GM19035 (cell line): ENCODE measurements at regions not wholly inside any gene's neighbourhood (a gene's known extent, or its start where the extent isn't known, plus 50 kb on each side); places are given as distances from the start of the nearest gene placed in this dataset.
A peak's percentile ranks its signal among the peaks of the same experiment; 100 is the strongest.
"Not testable (repeated sequence)": the region's sequence is repeated elsewhere in the genome, so short reads cannot be mapped to it uniquely, and the experiment has no call there.

ENCODE experiments used
- ATAC-seq: cut with Tn5 transposase; IDR thresholded peaks from one replicate; pipeline ENCODE4 v1.9.1; 2021; ENCODE audit not compliant: unreplicated experiment

DNA sequence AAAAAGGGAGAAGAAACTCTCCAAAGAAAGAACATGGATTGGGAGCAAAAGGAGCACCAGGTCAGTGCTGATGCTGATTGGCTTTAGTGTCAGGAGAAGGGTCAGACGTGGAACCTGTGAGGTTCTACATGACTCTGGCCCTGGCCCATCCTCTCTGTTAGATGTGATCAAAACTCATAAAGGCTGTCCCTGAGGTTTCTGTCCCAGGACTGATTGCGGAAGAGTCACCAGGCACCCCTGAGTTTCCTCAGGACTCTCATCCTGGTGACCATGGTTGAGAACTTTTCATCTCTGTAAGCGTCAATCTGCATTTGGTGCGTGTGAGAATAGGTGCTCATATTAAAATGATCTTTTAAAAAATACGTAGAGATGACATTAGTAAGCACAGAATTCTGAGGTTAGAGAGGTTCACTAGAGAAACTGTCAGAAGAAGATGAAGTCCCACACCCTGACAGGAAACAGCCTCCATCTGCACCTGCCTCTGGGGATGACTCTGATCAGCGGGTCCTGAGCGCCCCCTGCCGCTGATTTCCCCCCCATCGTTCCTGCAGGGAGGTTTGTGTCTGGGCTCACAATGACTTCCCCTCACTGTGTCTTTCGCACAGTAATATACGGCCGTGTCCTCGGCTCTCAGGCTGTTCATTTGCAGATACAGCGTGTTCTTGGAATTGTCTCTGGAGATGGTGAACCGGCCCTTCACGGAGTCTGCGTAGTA is 741.8 kb downstream of the TMEM121 start:
- ATAC-seq = no peak

DNA sequence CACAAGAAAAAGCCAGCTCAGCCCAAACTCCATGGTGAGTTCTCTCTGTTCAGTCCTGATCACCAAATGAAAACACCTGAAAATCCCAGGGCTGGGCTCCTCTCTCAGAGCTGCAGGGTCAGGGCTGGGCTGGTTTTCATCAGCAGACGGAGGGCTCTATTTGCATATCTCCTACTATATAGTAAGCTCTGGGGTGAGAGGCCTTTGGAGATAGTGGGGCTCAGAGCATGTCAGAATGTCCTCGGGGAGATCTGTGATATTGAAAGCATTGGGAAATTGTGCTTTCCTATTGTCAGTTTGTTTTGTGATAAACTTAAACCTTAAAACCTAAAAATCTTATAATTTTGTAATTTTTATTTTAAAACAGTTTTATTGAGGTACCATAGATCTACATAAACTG is 742.6 kb downstream of the TMEM121 start:
- no peak for ATAC-seq

DNA sequence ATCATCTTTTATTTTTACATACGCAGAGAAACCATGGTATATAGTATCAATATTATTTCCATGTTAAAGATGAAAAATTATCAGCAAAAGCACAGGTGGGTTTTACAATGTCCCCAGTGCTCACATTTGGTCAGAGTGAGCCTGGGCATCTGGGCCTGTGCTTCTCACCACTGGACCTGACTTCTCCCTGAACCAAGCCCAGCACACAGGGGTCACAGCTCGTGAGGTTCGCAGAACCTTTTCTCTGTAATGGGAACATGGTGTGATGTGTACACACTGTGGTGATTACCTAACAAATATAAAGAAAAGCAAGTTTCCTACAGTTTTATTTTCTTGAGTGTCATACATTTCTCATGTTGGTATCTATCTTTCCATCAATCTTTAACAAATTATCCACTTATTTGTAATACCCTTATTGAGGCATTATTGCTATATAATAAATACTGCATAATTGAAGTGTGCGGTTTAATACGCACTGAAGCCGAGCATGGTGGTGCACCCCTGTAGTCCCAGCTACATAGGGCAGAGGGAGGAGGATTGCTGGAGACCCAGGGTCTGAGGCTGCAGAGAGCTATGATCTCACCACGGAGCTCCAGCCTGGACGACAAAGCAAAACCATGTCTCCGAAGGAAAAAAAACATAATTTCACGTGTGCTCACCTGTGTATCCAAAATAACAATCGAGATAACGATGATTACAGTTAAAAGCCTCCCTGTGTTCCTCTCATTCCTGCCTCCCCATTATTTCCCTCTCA is 743.2 kb downstream of the TMEM121 start:
- ATAC-seq = no peak

DNA sequence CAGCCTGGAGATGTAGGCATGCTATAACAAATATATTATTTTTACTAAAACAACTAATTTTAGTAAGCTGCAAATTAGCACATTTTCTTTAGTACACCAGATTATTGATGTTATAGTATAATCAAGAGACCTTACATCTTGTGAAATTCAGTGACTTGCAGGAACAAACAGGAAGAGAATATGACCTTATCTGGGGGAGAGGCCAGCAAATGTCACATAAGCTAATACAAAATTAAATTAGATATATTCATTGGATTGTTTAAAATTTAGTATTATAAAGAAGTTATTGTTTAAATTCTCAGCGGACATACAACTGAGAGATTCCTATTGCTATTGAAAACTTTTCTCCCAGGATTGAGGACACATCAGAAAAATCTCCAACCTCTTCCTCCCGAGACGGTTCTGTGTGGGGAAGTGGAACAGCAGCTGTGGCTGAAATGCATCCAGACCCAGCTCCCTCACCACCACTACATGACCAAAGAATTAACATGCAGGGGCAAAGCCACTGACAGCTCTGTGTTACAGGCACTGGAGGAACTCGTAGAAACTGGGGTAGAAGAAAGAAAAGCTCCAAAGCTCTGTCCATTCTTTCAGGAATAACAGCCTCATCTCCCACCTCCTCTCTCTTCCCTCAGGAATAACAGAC is 744.2 kb downstream of the TMEM121 start:
- not testable (repeated sequence) for ATAC-seq

DNA sequence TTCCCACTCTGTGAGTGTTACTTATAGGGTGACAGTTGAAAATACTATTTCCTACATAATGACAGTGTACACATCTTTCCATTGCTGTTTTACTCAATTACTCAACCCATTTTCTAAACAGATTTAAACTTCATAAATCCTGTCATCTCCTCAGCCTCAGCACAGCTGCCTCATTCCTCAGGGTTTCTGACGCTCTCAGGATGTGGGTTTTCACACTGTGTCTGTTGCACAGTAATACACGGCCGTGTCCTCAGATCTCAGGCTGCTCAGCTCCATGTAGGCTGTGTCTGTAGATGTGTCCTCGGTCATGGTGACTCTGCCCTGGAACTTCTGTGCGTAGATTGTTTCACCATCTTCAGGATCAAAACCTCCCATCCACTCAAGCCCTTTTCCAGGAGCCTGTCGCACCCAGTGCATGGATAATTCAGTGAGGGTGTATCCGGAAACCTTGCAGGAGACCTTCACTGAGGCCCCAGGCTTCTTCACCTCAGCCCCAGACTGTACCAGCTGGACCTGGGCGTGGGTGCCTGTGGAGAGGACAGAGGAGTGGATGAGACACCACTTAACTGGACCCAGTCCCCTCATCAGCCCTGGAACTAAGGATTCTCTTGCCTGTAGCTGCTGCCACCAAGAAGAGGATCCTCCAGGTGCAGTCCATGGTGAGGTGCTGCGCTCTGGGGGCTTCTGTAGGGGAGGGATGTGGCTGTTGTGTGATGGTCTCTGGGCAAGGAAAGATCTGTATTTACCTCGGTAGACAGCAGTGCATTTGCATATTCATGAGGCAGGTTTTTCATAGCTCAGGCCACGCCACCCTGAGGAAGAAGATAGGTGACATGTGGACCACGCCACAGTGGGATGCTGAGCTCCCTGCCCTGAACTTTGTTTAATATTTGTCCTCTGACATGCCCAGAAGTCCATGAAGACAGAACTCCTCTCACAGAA is 750.2 kb downstream of the TMEM121 start:
- ATAC-seq = no peak

DNA sequence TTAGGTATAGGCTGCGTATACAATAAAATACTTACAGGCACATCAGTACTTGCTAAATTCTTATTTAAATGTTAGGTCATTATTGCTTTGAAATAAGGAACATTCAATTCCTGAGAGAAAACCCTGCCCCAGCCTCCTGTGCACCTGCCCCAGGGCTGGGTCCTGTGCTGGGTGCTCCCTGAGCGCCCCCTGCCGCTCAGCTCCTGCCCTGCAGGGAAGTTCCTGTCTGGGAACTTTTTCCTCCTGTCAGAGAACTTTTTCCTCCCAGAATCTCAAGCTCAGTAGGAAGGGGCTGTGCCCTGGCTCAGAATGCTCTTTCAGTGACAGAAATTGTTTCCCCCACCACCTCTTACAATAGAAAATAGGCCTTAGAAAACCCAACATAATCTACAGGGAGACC is 751.1 kb downstream of the TMEM121 start:
- ATAC-seq = no peak

DNA sequence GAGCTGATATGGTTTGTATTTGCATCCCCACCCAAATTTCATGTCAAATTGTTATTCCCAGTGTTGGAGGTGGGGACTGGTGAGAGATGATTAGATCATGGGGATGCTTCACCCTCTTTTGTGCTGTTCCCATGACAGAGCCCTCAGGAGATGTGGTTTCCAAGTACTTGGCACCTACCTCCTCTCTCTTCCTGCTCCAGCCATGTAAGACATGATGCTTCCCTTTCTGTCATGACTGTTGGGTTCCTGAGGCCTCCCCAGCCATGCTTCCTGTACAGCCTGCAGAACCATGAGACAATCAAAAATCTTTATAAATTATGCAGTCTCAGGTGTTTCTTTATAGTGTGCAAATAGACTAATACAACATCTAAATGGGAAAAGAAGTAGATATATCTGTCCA is 754.5 kb downstream of the TMEM121 start:
- ATAC-seq = no peak

DNA sequence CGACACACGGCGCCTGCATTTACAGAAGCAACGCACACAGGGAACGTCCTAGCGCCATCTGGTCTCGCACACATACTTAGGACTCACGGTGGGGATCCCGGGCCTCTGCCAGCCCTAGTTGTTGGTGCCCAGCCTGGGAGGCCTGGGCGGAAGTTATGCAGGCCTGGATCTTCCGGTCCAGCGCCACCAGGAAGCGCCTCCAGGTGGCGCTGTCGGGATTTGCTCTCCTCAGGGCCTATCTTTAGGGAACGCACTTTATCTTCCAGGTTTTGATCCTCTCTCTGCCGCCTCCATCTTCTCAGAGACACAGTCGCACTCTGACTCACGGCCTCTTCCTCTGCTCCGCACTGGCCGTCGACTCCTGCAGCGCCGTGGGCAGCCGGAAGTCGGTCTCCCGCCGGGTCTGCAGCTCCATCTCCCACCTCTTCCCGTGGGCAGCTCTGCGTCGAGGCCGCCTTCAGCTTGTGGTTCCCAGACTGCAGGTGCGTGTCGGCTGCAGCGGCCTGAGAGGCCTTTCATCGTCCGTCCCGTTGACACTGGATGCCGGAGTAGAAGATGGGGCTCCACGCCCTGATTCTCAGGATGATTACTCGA is 760.4 kb downstream of the TMEM121 start:
- no peak for ATAC-seq

DNA sequence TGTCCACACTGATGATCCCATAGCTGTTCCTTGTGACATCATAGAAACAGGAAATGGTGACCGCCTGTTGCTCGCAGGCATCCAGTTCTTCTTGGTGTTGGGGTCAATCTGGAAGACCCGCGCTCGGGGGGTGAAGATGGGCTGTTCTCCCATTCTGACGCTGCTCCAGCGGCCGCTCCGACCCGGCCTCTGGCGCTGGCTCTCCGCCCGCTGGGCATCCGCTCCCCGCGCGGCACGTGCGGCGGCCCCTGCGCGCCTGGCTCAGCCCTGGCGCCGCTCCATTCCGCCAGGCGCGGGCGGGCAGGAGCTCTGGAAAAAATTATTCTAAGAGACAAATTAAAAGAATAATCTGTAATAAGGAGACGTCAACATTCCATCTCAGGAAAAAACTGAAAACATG is 761.1 kb downstream of the TMEM121 start:
- no peak for ATAC-seq

DNA sequence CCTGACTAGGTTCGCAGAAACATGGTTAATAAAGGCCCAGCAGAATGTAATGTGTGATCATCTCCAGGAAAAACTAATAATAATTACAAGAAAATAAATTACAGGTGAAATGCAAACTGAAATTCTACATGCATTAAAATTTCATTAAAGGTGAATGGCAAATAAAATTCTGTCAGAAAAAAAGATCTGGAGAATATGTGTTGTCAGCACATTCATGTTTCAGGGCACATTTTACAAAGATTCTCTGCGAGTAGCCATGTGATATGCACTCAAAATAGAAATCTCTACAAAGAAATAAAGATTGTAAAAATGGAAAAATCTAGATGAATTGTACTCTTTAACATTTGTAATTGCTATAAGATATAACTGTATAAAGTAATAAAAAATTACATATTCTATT is 765.2 kb downstream of the TMEM121 start:
- ATAC-seq = no peak

DNA sequence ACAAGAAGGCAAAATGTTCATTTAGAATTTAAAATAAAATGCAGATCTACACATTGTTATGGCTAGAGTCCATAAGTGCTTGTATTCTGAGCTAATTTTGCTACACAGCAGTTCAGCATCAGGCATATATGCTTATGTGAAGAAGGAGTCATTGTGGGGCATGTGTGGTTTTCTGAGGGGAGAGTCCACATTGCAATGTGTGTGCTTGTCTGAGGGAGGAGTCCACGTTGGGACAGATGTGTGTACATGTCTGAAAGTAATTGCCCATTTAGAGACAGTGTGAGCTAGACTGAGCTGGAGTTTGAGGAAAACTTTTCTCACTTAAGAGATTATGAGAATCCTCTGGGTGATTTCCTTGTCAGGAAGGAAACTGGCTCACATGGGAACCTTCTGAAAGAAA is 767.9 kb downstream of the TMEM121 start:
- no peak for ATAC-seq

DNA sequence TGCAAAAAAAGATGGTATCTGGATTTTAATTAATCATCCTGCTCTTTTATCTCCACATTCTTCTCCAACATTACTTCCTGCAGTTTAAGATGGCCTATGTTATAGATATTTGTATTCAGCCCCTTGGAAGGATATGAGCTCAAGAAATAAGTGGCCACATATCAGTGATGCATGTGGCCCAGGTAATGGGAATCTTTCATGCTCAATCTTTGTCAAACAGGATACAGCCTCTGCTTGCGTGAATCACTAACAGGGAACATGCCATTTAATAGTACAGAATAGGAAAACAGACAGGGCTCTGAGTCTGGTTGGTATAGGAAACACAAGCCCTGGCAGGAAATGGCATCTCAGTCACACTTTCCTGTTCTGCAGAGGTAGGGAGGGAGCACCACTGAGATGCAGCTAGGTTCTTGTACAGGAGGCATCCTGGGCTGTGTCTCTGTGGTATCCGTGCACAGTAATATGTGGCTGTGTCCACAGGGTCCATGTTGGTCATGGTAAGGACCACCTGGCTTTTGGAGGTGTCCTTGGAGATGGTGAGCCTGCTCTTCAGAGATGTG is 774.6 kb downstream of the TMEM121 start:
- ATAC-seq = not testable (repeated sequence)

DNA sequence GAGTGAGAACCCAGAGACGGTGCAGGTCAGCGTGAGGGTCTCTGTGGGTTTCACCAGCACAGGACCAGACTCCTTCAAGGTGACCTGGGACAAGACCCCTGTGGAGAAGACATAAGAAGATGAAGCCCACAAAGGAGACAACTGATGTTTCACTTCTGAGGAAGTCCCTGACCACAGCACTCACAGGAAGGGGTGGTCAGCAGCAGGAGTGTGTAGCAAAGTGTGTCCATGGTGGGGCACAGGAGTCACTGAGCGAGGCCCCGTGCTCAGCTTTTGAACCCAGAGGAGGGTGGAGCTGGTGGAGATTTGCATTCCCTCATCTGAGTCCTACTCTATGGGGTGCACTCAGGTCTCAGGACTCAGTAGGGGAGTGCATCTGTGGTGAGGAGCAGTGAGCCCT is 775.2 kb downstream of the TMEM121 start:
- ATAC-seq = not testable (repeated sequence)

DNA sequence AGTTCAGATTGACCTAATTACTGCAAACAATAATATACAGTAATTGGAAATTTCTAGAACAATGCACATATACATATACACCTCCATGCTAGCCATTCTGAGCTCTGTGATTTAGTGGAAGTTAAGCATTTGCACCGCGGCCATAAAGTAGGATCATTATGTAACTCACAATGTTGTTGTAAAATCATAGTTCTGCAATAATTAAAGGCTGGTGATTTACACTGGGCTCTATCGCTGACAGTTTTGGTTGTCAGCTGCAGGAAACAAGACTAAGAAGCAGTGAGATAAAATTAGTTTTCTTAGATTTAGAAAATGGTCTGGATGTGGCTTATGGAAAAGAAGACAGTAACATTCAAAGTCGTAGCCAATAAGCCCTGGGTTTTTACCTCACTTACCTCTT is 776.3 kb downstream of the TMEM121 start:
- no peak for ATAC-seq

DNA sequence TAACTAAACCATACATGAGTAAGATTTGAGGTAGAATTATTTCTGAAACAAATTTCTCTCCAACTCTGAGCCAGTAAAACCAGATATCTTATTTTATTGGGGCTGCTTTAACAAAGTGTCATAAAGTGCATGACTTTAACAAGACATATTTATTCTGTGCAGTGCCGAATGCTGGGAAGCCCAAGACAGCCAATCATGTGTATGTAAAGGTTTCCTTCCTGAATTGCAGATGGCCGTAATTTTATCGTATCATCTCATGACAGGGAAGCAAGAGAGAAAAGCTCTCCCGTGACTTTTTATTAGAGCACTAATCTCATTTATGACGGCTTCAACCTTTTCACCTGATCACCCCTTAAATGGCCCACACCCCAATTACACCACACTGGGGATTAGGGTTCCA is 777.9 kb downstream of the TMEM121 start:
- no peak for ATAC-seq

DNA sequence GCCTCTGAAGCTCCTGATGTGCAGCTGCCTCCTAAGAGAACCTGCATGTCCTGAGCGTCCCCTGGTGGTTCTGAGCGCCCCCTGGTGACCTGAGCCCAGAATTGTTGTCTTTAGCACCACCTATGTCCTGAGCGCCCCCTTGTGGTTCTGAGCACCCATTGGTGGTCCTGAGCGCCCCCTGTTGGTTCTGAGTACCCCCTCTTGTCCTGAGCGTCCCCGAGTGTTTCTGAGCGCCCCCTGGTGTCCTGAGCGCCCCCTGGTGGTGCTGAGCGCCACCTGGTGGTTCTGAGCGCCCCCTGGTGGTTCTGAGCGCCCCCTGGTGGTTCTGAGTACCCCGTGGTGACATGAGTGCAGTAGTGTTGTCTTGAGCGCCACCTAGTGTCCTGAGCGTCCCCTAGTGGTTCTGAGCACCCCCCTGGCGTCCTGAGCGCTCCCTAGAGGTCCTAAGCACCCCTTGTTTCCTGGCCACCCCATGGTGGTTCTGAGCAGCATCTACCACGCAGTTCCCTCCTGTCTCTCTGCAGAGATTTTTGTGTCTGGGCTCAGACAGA is 782.5 kb downstream of the TMEM121 start:
- peak; percentile 92 for ATAC-seq

DNA sequence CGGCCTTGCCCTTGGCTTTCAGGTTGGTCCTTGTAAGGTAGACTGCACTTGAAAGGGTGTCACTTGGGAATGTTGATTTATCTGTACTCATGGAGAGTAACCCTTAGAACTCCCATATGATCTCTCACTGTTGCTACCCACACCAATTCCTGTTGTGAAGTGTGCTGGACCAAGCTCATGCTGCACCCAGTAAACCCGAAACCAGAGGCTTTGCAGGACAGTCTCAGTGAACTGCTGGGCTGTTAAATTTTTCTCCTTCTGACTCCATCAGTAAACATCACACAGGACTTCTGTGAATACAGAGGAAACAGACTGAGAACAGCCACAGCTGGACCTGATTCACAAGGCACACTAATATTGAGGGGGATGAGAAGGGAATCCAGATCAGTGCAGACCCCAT is 783.0 kb downstream of the TMEM121 start:
- ATAC-seq = no peak

DNA sequence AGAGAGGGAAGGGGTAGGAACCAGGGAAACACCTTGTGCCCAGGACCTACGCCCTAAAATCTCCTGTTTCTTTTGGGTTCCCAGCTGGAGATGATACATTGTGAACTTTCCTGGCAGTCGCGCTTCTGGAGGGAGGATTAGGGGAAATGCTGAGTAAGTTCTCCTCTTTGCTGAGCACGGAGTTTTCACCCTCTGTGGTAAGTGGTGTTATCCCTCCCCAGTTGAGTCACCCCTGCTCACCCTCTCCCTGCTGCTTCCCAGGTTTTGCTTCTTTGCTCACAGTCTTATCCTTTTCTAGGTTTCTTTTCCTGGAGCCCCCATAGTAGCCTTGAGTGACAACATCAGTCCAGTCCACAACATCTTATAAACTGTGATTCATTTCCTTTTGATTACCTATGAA is 789.1 kb downstream of the TMEM121 start:
- no peak for ATAC-seq

DNA sequence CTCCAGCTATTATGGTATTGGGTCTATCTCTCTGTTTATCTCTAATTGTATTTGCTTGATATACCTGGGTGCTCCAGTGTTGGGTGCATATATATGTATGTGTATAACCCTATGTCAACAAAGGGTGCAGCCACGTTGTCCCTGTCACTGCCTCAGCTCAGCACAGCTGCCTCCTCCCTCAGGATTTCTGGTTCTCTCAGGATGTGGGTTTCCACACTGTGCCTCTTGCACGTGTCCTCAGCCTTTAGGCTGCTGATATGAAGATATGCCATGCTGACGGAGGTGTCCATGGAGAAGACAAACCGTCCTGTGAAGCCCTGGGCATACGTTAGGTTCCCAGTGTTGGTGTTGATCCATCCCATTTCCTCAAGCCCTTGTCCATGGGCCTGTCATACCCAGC is 791.2 kb downstream of the TMEM121 start:
- no peak for ATAC-seq

DNA sequence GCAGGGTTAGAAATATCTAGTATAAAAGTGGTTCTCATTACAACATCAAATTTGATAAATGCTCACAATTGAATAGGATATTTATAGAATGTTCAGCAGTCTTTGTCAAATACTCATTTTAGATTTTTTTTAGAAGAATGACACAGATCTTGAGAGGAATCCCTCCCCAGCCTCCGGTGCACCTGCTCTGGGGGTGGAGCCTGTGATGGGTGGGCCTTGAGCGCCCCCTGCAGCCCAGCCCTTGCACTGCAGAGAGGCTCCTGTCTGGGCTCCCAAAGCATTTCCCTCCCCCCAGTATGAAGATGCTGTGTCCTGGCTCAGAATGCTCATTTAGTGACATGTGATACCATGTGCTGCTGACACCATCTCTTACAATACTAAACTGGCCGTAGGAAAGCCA is 792.3 kb downstream of the TMEM121 start:
- no peak for ATAC-seq
